Caco-2 (cell line): ENCODE measurements at regions not wholly inside any gene's neighbourhood (a gene's known extent, or its start where the extent isn't known, plus 50 kb on each side); places are given as distances from the start of the nearest gene placed in this dataset.

Source experiments
- BruUV-seq: library from RNA; stranded (reverse); fragments of 400-500 nt; replicated peaks from 2 replicates; lab custom pipeline; 2021; lab: Mats Ljungman, UMichigan
- CTCF ChIA-PET: fragments of 300-600 bp; sonication (Branson Sonifier 250); formaldehyde crosslinking; loops from one replicate; lab custom pipeline; 2022; ENCODE audit warnings: antibody characterized with exemption; lab: Charles Lee
- POLR2A ChIA-PET: fragments of 300-600 bp; sonication (Branson Sonifier 250); formaldehyde crosslinking; loops from one replicate; lab custom pipeline; 2022; ENCODE audit warnings: antibody characterized with exemption; lab: Charles Lee
- DNase-seq, 2 experiments: peaks; one replicate each; pipeline versions ENCODE4 v3.0.0 to v3.0.0-alpha.2; 2020 to 2022
- H3K27me3 ChIP-seq: replicated peaks from 2 replicates; pipeline ENCODE4 v1.6.0; 2011; ENCODE audit warnings: low read length; ENCODE audit not compliant: control insufficient read depth, insufficient read depth
- H3K36me3 ChIP-seq: 2 replicates; pipeline ENCODE4 v1.5.1; 2011; ENCODE audit warnings: low read length; ENCODE audit not compliant: control insufficient read depth, insufficient read depth
- H3K4me1 ChIP-seq: fragments of 250-450 bp; sonication (Bioruptor Pico); 2 replicates; pipeline ENCODE4 v1.5.1; 2020; ENCODE audit warnings: mild to moderate bottlenecking
- H3K4me3 ChIP-seq: 2 replicates; pipeline ENCODE4 v1.5.1; 2011; ENCODE audit warnings: low read depth, mild to moderate bottlenecking, control low read depth, low read length
- H3K9me3 ChIP-seq: fragments of 250-450 bp; sonication (Bioruptor Pico); 2 replicates; pipeline ENCODE4 v1.5.1; 2020; ENCODE audit warnings: mild to moderate bottlenecking, moderate library complexity
- H3K27ac Mint-ChIP-seq: one replicate; pipeline ENCODE4 v1.8.0; 2022; ENCODE audit warnings: mixed read lengths; ENCODE audit not compliant: unreplicated experiment
- H3K27me3 Mint-ChIP-seq: one replicate; pipeline ENCODE4 v1.8.0; 2022; ENCODE audit warnings: mixed read lengths; ENCODE audit not compliant: insufficient read depth, unreplicated experiment
- H3K36me3 Mint-ChIP-seq: one replicate; pipeline ENCODE4 v1.8.0; 2022; ENCODE audit warnings: mild to moderate bottlenecking, mixed read lengths; ENCODE audit not compliant: insufficient read depth, unreplicated experiment
- H3K4me1 Mint-ChIP-seq: one replicate; pipeline ENCODE4 v1.8.0; 2022; ENCODE audit warnings: low read depth, mixed read lengths; ENCODE audit not compliant: unreplicated experiment
- H3K4me3 Mint-ChIP-seq: one replicate; pipeline ENCODE4 v1.8.0; 2022; ENCODE audit warnings: mild to moderate bottlenecking, moderate library complexity, mixed read lengths; ENCODE audit not compliant: unreplicated experiment
- H3K9me3 Mint-ChIP-seq: one replicate; pipeline ENCODE4 v1.8.0; 2022; ENCODE audit warnings: mixed read lengths; ENCODE audit not compliant: unreplicated experiment
- intact Hi-C: fragments of 100-400 bp; cut with micrococcal nuclease; formaldehyde crosslinking; loops from one replicate; pipeline ENCODE4 v1.10.0; 2022; ENCODE audit not compliant: unreplicated experiment
- TF ChIP-seq, protein P1 (sequence below), 2 experiments: fragments of 200-600 bp in 1 of 2; IDR thresholded peaks; 1 replicate in 1 of 2; 2 replicates in 1 of 2; pipeline versions ENCODE4 v1.5.1 to v1.8.0; 2011 to 2022; ENCODE audit warnings: antibody characterized with exemption in 1 of 2, control low read depth in 1 of 2, inconsistent platforms in 1 of 2, low read depth in 1 of 2, low read length in 1 of 2, mild to moderate bottlenecking in 1 of 2, moderate library complexity in 1 of 2; ENCODE audit not compliant: insufficient read depth in 1 of 2, severe bottlenecking in 1 of 2, unreplicated experiment in 1 of 2

DNA sequence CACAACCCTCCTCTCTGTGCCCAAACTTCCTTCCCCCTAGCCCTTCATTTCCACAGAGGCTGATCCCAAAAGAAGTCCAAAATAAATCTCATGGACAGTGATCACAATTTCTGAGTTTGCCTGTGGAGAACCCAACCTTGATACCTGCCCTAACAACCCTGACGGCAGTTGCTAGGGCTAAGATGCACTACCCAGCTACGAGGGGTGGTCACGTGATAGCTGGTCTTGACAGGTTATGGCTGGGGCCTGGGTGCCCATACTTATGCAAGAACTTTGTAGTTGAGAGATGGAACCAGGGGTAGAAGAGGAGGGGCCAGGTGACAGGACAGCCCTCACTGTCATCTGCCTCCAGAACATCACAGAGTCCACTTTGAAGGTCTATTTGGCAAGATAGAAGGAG lies 147.9 kb downstream of the AKAIN1 start:
- Histone ChIP-seq H3K27me3 (no peaks in the 10 kb centered on the region), H3K4me1 (no peaks in the 10 kb centered on the region), H3K4me3 (no peak overlapping the region), H3K36me3 (no peaks in the 10 kb centered on the region), H3K9me3 (no peaks in the 10 kb centered on the region)
- no peak overlapping the region for H3K27ac Mint-ChIP-seq
- no peak for DNase-seq
- H3K4me1 Mint-ChIP-seq: no peaks in the 10 kb centered on the region
- intact Hi-C loops: no loop called here
- POLR2A ChIA-PET: no interaction called here
- no peak overlapping the region for H3K4me3 Mint-ChIP-seq
- H3K36me3 Mint-ChIP-seq: no peaks in the 10 kb centered on the region
- TF ChIP-seq, protein P1, sequence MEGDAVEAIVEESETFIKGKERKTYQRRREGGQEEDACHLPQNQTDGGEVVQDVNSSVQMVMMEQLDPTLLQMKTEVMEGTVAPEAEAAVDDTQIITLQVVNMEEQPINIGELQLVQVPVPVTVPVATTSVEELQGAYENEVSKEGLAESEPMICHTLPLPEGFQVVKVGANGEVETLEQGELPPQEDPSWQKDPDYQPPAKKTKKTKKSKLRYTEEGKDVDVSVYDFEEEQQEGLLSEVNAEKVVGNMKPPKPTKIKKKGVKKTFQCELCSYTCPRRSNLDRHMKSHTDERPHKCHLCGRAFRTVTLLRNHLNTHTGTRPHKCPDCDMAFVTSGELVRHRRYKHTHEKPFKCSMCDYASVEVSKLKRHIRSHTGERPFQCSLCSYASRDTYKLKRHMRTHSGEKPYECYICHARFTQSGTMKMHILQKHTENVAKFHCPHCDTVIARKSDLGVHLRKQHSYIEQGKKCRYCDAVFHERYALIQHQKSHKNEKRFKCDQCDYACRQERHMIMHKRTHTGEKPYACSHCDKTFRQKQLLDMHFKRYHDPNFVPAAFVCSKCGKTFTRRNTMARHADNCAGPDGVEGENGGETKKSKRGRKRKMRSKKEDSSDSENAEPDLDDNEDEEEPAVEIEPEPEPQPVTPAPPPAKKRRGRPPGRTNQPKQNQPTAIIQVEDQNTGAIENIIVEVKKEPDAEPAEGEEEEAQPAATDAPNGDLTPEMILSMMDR (IDR thresholded peaks at IDR 0.05; ENCODE audit: insufficient read depth in 1 of 2, low read depth in 1 of 2, low read length in 1 of 2, severe bottlenecking in 1 of 2, unreplicated experiment in 1 of 2): no peak
- no peaks in the 10 kb centered on the region for H3K27me3 Mint-ChIP-seq
- CTCF ChIA-PET: no interaction called here
- no TSS peak for BruUV-seq
- no peaks in the 10 kb centered on the region for H3K9me3 Mint-ChIP-seq

- no TSS peak for BruUV-seq
- POLR2A ChIA-PET: no interaction called here
- Histone ChIP-seq H3K27me3 (no peaks in the 10 kb centered on the region), H3K36me3 (no peaks in the 10 kb centered on the region), H3K4me3 (no peak overlapping the region), H3K4me1 (no peaks in the 10 kb centered on the region), H3K9me3 (peaks cover 5% of the 10 kb centered on the region; the same call in 1 of the 2 replicates)
- intact Hi-C loops: no loop called here
- no peak overlapping the region for H3K27ac Mint-ChIP-seq
- DNase-seq: no peak
- H3K36me3 Mint-ChIP-seq: no peaks in the 10 kb centered on the region
- H3K4me3 Mint-ChIP-seq: no peak overlapping the region
- TF ChIP-seq, protein P1 (IDR thresholded peaks at IDR 0.05; ENCODE audit: insufficient read depth in 1 of 2, low read depth in 1 of 2, low read length in 1 of 2, severe bottlenecking in 1 of 2, unreplicated experiment in 1 of 2): no peak
- H3K9me3 Mint-ChIP-seq: peaks cover 8% of the 10 kb centered on the region
- H3K27me3 Mint-ChIP-seq: no peaks in the 10 kb centered on the region
- H3K4me1 Mint-ChIP-seq: no peaks in the 10 kb centered on the region
- CTCF ChIA-PET: no interaction called here
Observed at GRCh38 chr18:5040476-5040875, 156.6 kb downstream of the AKAIN1 start.

DNA sequence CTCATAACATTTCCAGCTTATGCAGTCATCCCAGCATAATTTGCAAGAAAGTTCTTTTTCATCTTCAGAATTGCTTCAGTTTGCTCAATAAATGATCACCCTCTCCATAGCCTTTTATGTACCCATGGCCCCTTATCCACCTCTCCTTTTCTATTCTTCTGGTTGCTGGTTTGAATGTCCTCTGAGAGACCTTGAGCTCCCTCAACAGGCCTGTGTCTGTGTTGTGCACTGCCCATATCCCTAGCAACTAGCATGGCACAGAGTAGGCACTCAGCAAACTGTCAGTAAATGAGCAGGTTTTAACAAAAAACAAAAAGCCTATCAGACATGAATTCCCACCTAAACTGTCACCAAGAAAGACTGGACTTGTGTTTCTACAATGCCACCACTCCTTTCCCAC lies 160.5 kb downstream of the AKAIN1 start:
- Histone ChIP-seq H3K36me3 (no peaks in the 10 kb centered on the region), H3K4me1 (no peaks in the 10 kb centered on the region), H3K27me3 (no peaks in the 10 kb centered on the region), H3K9me3 (peaks cover 5% of the 10 kb centered on the region), H3K4me3 (no peak overlapping the region)
- no peaks in the 10 kb centered on the region for H3K4me1 Mint-ChIP-seq
- ChIA-PET POLR2A (no interaction called here), CTCF (no interaction called here)
- no peak overlapping the region for H3K27ac Mint-ChIP-seq
- no peak for DNase-seq
- no TSS peak for BruUV-seq
- H3K4me3 Mint-ChIP-seq: no peak overlapping the region
- TF ChIP-seq, protein P1 (IDR thresholded peaks at IDR 0.05; ENCODE audit: insufficient read depth in 1 of 2, low read depth in 1 of 2, low read length in 1 of 2, severe bottlenecking in 1 of 2, unreplicated experiment in 1 of 2): no peak
- H3K9me3 Mint-ChIP-seq: peaks cover 10% of the 10 kb centered on the region
- no peaks in the 10 kb centered on the region for H3K36me3 Mint-ChIP-seq
- intact Hi-C loops: no loop called here
- H3K27me3 Mint-ChIP-seq: no peaks in the 10 kb centered on the region
